Panc1 (cell line): ENCODE measurements at regions not wholly inside any gene's neighbourhood (a gene's known extent, or its start where the extent isn't known, plus 50 kb on each side); places are given as distances from the start of the nearest gene placed in this dataset.

Experiments
- ATAC-seq: fragments of 200-7000 bp; cut with Tn5 transposase; 2 replicates; pipeline ENCODE4 v1.9.1; 2020; ENCODE audit warnings: mild to moderate bottlenecking, moderate library complexity
- BruUV-seq: library from RNA; stranded (reverse); fragments of 400-500 nt; replicated peaks from 2 replicates; lab custom pipeline; 2021; lab: Mats Ljungman, UMichigan
- CTCF ChIA-PET: fragments of 300-600 bp; sonication (Branson Sonifier 250); formaldehyde crosslinking; loops from one replicate; lab custom pipeline; 2022; ENCODE audit warnings: antibody characterized with exemption; lab: Charles Lee
- POLR2A ChIA-PET: fragments of 300-600 bp; sonication (Branson Sonifier 250); formaldehyde crosslinking; loops from one replicate; lab custom pipeline; 2022; ENCODE audit warnings: antibody characterized with exemption; lab: Charles Lee
- DNase-seq: peaks from one replicate; pipeline ENCODE4 v3.0.0-alpha.2; 2010; ENCODE audit warnings: low read depth, low spot score
- H3K27ac ChIP-seq: 2 replicates; pipeline ENCODE4 v1.5.1; 2011; ENCODE audit warnings: mild to moderate bottlenecking, low read length, inconsistent platforms
- H3K27me3 ChIP-seq: fragments of 200-500 bp; sonication (Bioruptor generic); 2 replicates; pipeline ENCODE4 v1.6.0; 2014; ENCODE audit warnings: low read length, inconsistent platforms; ENCODE audit not compliant: control insufficient read depth, insufficient read depth
- H3K36me3 ChIP-seq: fragments of 200-500 bp; sonication (Bioruptor generic); 2 replicates; pipeline ENCODE4 v1.5.1; 2014; ENCODE audit warnings: inconsistent platforms, mild to moderate bottlenecking, low read length, moderate library complexity; ENCODE audit not compliant: control insufficient read depth, insufficient read depth
- H3K4me1 ChIP-seq: 2 replicates; pipeline ENCODE4 v1.5.1; 2011; ENCODE audit warnings: inconsistent platforms, mild to moderate bottlenecking, low read length, moderate library complexity; ENCODE audit not compliant: control insufficient read depth, insufficient read depth
- H3K4me3 ChIP-seq, 2 experiments: 2 replicates each; pipeline ENCODE4 v1.5.1; 2011 to 2012; ENCODE audit warnings: low read depth in 2 of 2, low read length in 2 of 2, mild to moderate bottlenecking in 2 of 2, inconsistent platforms in 1 of 2, moderate library complexity in 1 of 2
- H3K9me3 ChIP-seq: fragments of 200-500 bp; sonication (Bioruptor generic); 2 replicates; pipeline ENCODE4 v1.5.1; 2014; ENCODE audit warnings: low read depth, mild to moderate bottlenecking, inconsistent platforms, low read length, moderate library complexity; ENCODE audit not compliant: control insufficient read depth, insufficient read depth
- CTCF ChIP-seq: fragments of 450-650 bp; IDR thresholded peaks from 2 replicates; pipeline ENCODE4 v1.5.1; 2017; ENCODE audit warnings: mild to moderate bottlenecking
- POLR2AphosphoS5 ChIP-seq: IDR thresholded peaks from 2 replicates; pipeline ENCODE4 v1.6.1; 2012; ENCODE audit warnings: mild to moderate bottlenecking, low read depth, low read length, moderate library complexity
- SIN3A ChIP-seq: IDR thresholded peaks from 2 replicates; pipeline ENCODE4 v1.6.1; 2012; ENCODE audit warnings: low read depth, mild to moderate bottlenecking, low read length, moderate library complexity, borderline replicate concordance; ENCODE audit not compliant: insufficient read depth
- TCF7L2 ChIP-seq: IDR thresholded peaks from 2 replicates; pipeline ENCODE4 v1.6.1; 2011; ENCODE audit warnings: mild to moderate bottlenecking, low read depth, low read length, inconsistent platforms
- in situ Hi-C: cut with HindIII; loops from 2 replicates; pipeline ENCODE4 v1.10.0; 2016; ENCODE audit warnings: low sequenced_read_pairs, low pct_unique_long_range_greater_than_20kb
- intact Hi-C: fragments of 100-400 bp; cut with micrococcal nuclease; formaldehyde crosslinking; loops from one replicate; pipeline ENCODE4 v1.10.0; 2022; ENCODE audit not compliant: unreplicated experiment
- TF ChIP-seq, protein P1 (sequence below), 2 experiments: IDR thresholded peaks; 2 replicates each; pipeline ENCODE4 v1.6.1; 2011 to 2012; ENCODE audit warnings: low read depth in 2 of 2, control low read depth in 1 of 2, low read length in 1 of 2, mild to moderate bottlenecking in 1 of 2, moderate library complexity in 1 of 2; ENCODE audit not compliant: insufficient read depth in 1 of 2

GRCh38 chr22:34294986-34295385, 374.7 kb upstream of the LARGE1 start:
- intact Hi-C loops (no loop called here), in situ Hi-C loops (no loop called here)
- ChIA-PET POLR2A (no interaction called here), CTCF (no interaction called here)
- H3K36me3 ChIP-seq: no peaks in the 10 kb centered on the region
- no peak overlapping the region for H3K4me3 ChIP-seq
- BruUV-seq: no TSS peak
- no peaks in the 10 kb centered on the region for H3K27me3 ChIP-seq
- no peaks in the 10 kb centered on the region for H3K4me1 ChIP-seq
- no peaks in the 10 kb centered on the region for H3K9me3 ChIP-seq
- H3K27ac ChIP-seq: no peak overlapping the region
- DNase-seq (no peak), ATAC-seq (no peak)
- no peak for TF ChIP-seq TCF7L2
- TF ChIP-seq, protein P1, sequence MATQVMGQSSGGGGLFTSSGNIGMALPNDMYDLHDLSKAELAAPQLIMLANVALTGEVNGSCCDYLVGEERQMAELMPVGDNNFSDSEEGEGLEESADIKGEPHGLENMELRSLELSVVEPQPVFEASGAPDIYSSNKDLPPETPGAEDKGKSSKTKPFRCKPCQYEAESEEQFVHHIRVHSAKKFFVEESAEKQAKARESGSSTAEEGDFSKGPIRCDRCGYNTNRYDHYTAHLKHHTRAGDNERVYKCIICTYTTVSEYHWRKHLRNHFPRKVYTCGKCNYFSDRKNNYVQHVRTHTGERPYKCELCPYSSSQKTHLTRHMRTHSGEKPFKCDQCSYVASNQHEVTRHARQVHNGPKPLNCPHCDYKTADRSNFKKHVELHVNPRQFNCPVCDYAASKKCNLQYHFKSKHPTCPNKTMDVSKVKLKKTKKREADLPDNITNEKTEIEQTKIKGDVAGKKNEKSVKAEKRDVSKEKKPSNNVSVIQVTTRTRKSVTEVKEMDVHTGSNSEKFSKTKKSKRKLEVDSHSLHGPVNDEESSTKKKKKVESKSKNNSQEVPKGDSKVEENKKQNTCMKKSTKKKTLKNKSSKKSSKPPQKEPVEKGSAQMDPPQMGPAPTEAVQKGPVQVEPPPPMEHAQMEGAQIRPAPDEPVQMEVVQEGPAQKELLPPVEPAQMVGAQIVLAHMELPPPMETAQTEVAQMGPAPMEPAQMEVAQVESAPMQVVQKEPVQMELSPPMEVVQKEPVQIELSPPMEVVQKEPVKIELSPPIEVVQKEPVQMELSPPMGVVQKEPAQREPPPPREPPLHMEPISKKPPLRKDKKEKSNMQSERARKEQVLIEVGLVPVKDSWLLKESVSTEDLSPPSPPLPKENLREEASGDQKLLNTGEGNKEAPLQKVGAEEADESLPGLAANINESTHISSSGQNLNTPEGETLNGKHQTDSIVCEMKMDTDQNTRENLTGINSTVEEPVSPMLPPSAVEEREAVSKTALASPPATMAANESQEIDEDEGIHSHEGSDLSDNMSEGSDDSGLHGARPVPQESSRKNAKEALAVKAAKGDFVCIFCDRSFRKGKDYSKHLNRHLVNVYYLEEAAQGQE (IDR thresholded peaks at IDR 0.05; ENCODE audit: insufficient read depth in 1 of 2, low read depth in 2 of 2, low read length in 1 of 2): no peak
- no peak for TF ChIP-seq SIN3A
- TF ChIP-seq CTCF: no peak
- TF ChIP-seq POLR2AphosphoS5: no peak

DNA sequence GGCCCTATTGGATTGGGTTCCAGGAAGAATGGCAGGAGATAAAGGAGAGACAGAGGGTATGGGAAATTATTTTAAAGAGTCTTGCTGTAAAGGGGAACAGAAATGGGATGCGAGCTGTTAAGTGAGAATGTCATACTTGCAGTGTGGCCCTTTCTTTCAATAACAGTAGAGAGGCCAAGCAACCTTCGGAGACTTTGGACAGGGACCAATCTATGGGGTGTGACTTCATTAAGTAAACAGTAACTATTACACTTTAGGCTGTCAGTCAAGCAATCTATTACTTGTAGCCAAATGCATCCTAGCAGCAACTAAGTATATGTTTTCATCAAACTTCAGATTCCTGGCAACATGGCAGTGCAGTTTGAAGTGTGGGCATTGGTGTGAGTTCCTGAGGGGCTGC, 376.2 kb upstream of the LARGE1 start:
- Histone ChIP-seq H3K4me1 (no peaks in the 10 kb centered on the region), H3K4me3 (no peak overlapping the region), H3K36me3 (no peaks in the 10 kb centered on the region), H3K27ac (no peak overlapping the region), H3K27me3 (no peaks in the 10 kb centered on the region), H3K9me3 (no peaks in the 10 kb centered on the region)
- intact Hi-C loops (no loop called here), in situ Hi-C loops (no loop called here)
- no peak for TF ChIP-seq SIN3A
- TF ChIP-seq, protein P1 (IDR thresholded peaks at IDR 0.05; ENCODE audit: insufficient read depth in 1 of 2, low read depth in 2 of 2, low read length in 1 of 2): no peak
- TF ChIP-seq POLR2AphosphoS5: no peak
- no peak for TF ChIP-seq TCF7L2
- TF ChIP-seq CTCF: no peak
- BruUV-seq: no TSS peak
- no peak for ATAC-seq
- no peak for DNase-seq
- POLR2A ChIA-PET: no interaction called here
- CTCF ChIA-PET: no interaction called here
